Adrenal gland (tissue), 5 donors: ENCODE measurements at regions not wholly inside any gene's neighbourhood (a gene's known extent, or its start where the extent isn't known, plus 50 kb on each side); places are given as distances from the start of the nearest gene placed in this dataset.

Experiments used
- CTCF ChIP-seq, 6 experiments: fragments of 450-650 bp in 4 of 6; fragments of 200-600 bp in 2 of 6; sonication (generic) in 1 of 6; IDR thresholded peaks; 1 replicate in 5 of 6; 2 replicates in 1 of 6; pipeline versions ENCODE4 v1.5.1 to v1.8.0; 2016 to 2021; ENCODE audit warnings: antibody characterized with exemption in 6 of 6, mild to moderate bottlenecking in 2 of 6, moderate library complexity in 1 of 6
- POLR2A ChIP-seq, 2 donors: fragments of 450-650 bp; IDR thresholded peaks; one replicate each; pipeline ENCODE4 v1.6.1; 2017; ENCODE audit warnings: antibody characterized with exemption in 2 of 2, mild to moderate bottlenecking in 2 of 2, moderate library complexity in 1 of 2
- donor health status: DM: no; HTN: no; CAD: no.

DNA sequence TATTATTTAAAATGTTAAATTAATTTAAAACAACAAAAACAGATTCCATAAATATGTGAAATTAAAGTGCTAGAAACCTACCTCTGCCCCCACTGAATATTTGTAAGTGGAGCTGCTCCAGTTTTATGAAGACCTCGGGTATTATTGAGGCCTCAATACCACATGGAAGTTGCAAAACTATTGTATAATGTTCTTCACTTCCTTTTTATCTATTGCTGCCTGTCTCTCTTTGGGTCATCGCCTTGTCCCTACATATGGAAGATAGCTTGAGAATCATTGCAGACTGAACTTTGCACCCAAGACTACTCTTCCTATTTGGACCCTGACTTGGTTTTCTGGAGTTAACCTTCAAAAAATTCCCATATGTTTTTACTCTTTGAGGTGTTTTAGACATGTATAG lies 212.1 kb upstream of the NETO1 start:
- TF ChIP-seq CTCF (IDR thresholded peaks at IDR 0.05), result no peak
- TF ChIP-seq POLR2A (IDR thresholded peaks at IDR 0.05), result no peak
